Stimulated activated CD4-positive, alpha-beta T cell treated with anti-CD3 and anti-CD28 coated beads, Interleukin-15, amount 100 ng/mL, for 24 hours (primary cell): ENCODE measurements at regions not wholly inside any gene's neighbourhood (a gene's known extent, or its start where the extent isn't known, plus 50 kb on each side); places are given as distances from the start of the nearest gene placed in this dataset.

Experiments
- DNase-seq: peaks from one replicate; pipeline ENCODE4 v3.0.0-alpha.2; 2020

GRCh38 chrX:149992918-149993317 is 54.6 kb upstream of the EOLA2 start:
- DNase-seq, result no peak

DNA sequence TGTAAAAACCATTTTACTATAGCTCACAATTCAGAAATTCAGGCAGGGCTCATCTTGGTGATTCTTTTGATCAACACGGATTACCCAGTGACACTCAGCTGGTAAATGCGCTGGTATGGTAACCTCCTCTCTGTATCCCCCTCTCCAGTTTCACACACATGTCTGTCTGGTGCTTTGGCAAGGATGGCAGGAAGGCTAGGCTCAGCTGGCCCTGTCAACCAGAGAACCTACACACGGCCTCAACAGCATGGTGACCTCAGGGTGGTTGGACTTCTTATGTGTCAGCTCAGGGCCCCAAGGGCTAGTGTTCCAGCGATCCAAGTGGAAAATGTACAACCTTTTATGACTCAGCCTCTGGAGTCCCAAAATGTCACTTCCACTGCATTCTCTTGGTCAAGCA is 55.7 kb upstream of the EOLA2 start:
- no peak for DNase-seq

- no peak for DNase-seq
Measured at GRCh38 chrX:149996515-149996914, 58.2 kb upstream of the EOLA2 start.

GRCh38 chrX:150005027-150005426 is 66.7 kb upstream of the EOLA2 start:
- no peak for DNase-seq

DNA sequence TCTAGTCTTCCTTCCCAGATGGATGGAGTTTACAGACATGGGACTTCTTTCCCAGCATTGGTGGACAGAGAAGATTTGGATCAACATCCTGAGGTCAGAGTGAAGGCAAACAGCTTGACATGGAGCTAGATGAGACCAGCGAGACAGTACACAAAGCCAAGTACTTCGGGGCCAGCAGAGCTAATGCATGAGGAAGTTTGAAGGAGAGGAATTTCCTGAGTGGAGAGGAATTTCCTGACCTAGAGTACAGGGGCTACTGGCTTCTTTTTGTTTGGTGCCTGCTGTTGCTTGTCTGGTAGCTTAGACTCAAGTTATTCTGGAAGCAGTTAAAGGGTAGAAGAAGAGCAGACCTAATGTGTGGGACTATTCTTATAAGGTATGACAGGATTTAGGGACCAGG is 69.1 kb upstream of the EOLA2 start:
- no peak for DNase-seq

DNA sequence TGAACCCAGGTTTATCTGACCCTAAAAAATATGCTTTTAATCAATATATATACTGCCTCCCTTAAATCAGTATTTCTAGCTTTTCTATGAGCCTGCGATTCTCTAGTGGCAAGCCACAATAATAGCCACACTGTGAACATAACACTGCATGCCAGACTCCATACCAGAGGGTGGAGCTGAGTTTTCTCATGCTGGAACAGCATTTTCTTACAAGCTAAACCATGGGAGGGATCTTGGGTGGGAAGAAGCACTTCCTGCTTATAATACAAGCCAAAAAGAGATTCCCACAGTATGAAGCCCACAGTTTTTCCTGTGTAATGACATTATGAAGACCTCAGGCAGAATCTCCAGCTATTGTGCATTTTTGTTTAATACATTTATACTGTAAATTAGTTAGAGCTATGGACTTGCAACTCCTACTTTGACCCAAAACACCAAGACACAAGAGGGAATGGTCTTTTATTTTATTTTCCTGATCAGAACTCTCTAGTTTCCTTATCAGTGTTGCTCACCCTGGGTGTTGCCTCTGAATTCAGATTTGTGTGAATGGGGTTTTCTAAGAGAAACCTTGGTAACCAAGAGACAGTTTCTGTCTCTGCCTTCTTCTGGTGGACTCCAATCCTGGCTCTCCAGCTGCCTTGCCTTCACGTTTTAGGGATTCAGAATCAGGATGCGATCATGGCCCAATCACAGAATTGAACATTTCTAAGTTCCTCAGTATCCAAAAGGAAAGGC is 74.5 kb upstream of the EOLA2 start:
- DNase-seq, result no peak

GRCh38 chrX:150014525-150014924 is 76.2 kb upstream of the EOLA2 start:
- no peak for DNase-seq

DNA sequence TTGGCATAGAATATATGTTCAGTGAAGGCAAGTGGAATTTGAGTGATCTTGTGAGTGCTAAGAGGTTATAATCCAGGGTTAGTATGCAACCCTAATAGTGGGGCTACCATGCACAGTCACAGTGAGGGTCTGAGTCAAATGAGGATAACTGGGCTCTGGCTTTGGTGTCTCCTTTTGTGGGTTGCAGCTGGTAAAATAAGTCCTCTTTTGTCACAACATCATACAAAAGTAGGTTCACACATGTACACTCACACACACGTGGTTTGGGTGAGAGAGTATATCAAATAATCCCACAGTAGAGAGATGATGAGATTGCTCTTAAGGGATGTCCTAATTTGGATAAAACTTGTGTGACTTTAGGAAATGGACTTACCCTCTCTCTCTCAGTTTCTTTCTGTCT is 79.6 kb upstream of the EOLA2 start:
- DNase-seq, result no peak

- DNase-seq, result no peak
Measured at GRCh38 chrX:150018931-150019361, 80.7 kb upstream of the EOLA2 start.

DNA sequence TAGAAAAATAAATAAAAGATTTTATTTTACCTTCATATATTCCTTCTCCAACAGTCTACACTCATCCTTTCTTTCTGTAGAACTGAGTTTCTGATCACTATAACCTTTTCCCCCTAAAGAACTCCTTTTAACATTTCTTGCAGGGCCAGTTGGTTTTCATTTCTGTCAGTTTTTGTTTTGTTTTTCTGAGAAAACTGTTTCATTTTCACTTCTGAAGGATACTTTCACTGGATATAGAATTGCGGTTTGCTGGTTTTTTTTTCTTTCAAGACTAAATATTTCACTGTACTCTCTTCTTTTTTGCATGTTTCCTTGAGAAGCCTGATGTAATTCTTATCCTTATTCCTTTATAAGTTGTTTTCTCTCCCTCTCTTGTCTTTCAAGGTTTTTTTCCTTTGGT is 90.4 kb upstream of the EOLA2 start:
- no peak for DNase-seq

DNA sequence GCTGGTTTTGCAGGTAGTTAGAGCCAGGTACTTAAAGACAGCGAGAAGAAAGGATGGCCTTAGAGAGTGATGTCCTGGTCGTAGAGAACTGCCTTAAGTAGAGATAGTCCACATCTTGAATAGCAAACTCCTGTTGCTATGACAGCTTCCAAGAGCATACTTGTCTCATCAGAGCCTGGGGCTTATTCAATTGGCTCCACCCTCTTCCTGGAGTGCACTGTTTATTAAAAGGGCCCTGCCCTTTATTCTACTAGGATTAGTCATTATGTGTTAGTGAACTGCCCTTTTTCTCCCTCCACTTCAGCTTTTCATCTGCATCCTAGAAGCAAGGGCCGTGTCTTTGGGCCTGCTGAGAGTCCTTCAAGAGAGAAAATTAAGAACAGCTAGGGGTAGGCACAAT is 94.5 kb upstream of the EOLA2 start:
- no peak for DNase-seq

DNA sequence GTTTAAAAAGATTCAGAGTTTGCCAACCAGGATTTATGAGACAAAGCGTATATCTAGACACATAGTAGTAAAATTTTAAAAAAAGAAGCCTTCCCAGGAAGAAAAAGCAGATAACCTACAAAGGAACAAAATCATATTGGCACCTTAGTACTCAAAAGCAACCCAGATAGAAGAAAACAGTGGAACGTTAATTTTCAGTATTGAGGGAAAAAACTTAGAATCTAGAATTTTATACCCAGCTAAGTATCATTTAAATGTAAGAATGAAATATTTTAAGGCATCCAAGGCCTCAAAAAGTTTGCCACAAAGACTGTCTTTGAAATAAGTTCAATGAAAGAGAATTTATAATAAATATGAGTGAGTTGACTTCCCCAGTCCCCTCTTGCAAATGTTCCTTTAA is 96.5 kb upstream of the EOLA2 start:
- no peak for DNase-seq

- DNase-seq, result no peak
Measured at GRCh38 chrX:150035531-150035930, 97.2 kb upstream of the EOLA2 start.

DNA sequence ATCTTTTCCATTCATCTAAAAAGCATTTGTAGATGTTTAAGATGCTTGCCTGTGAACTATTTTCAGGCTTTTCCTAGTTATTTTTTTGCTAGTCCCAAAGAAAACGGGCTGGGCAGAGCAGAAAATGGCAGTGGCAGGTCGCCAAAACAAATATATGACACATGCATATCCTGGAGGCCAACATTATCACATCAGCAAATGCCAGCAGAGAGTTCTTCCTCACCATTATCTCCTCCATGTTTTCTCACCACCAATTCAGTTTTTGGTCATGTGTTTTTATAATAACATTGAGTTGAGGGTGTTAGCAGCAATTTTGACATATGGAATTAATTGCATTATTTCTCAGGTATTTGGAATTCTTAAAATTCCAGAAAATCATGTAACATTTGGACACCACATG is 97.9 kb upstream of the EOLA2 start:
- no peak for DNase-seq

DNA sequence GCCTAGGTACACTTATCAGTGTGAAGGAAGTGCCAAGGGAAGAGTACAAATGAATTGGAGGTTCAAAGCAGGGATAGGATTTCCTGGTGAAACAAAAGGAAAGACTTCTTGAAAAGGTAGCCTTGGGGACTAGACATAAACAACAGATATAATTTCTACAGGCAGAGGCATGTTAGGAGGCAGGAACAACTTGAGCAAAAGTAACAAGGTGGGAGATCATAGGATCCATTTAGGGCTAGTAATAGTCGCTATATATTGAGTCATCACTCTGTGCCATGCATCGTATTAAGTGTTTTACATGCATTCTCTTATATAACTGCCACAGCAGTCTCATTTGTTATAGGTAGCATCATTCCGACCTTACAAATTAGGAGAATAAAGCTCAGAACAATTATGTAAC is 98.3 kb upstream of the EOLA2 start:
- no peak for DNase-seq

- no peak for DNase-seq
Measured at GRCh38 chrX:150037041-150037440, 98.8 kb upstream of the EOLA2 start.

DNA sequence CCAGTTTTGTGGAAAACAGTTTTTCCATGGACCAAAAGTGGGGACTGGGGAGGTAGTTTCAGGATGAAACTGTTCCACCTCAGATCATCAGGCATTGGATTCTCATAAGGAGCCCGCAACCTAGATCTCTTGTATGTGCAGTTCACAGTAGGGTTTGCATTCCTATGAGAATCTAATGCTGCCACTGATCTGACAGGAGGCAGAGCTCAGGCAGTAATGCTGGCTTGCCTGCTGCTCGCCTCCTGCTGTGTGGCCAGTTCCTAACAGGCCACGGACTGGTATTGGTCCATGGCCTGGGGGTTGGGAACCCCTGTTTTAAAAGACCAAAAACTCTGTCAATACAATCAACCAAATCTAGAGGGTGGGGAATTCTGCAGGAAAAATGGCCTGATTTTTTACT is 100.0 kb upstream of the EOLA2 start:
- no peak for DNase-seq

DNA sequence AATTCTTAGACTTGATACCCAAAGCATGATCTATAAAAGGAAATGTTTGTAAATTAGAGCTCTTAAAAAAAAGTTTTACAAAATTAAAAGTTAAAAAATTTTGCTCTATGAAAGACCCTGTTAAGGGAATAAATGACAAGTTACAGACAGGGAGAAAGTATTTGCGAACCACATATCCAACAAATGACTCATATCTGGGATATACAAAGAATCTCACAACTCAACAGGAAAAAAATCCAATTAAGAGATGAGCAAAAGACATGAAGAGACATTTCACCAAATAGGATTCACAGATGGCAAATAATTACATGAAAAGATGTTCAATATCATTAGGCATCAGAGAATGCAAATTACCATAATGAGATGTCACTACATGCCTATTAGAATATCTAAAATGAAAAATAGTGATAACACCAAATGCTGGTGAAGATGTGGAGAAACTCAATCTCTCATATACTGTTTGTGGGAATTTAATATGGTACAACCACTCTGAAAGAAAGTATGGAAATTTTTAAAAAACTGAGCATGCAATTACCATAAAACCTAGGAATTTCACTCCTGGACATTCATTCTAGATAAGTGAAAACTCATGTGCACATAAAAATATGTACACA is 100.8 kb upstream of the EOLA2 start:
- no peak for DNase-seq

GRCh38 chrX:150041208-150041607 is 102.9 kb upstream of the EOLA2 start:
- no peak for DNase-seq

DNA sequence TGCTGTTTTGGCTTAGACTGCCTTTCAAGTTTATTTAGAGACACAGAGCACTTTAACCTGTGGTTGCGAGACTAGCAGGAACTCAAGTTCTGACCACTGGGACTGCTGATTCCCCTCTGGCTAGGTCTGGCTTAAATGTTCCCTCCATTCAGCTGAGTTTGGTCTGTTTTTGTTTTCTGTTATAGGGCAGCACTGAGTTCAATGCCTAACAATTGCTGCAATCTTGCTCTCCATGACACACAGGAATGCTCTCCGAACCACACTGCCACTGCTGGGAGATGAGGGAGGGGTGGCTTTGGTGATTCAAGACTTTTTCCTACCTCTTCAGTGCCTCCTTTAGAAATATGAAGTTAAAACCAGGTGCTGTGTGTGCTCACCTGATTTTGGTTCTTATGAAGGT is 106.3 kb upstream of the EOLA2 start:
- DNase-seq, result no peak

- no peak for DNase-seq
Measured at GRCh38 chrX:150047818-150048217, 109.5 kb upstream of the EOLA2 start.

DNA sequence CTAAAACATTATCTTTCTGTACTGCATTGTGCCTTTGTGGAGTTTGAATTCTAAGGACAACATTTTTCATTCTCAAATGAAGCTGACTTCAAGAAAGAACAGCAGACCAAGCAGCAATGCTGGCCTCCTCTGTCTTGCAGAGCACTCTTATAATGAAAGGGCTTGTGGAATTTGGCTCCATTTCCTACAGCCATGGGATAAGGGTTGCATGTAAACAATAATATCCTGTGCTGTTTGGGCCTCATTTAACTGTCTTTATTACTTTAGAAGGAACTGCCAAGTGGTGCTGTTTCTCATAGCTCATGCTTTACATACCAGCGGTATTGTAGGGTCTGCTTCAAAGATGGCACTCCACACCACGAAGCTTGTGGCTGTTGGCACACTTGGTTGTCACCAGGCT is 111.4 kb upstream of the EOLA2 start:
- no peak for DNase-seq

DNA sequence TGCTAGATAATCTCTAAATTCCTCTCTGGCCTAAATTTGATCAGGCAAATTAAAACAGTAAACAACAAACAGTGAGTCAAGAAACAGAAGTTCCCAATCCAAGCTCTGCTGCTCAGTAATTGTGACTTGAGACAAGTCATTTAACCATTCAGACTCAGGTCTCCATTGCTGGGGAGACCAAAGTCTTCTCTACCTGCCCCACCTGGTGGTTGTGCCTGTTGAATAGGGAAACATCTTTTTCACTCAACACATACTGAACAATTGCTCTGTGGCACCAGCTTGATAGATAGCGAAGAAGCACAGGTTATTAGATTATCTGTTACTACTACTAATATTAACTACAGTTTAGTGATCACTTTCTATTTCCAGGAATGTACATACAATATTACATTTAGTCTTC is 112.1 kb upstream of the EOLA2 start:
- DNase-seq, result no peak

- DNase-seq, result no peak
Measured at GRCh38 chrX:150051096-150051495, 112.8 kb upstream of the EOLA2 start.

- no peak for DNase-seq
Measured at GRCh38 chrX:150052226-150052625, 113.9 kb upstream of the EOLA2 start.
